GM18505 (cell line): ENCODE measurements at regions not wholly inside any gene's neighbourhood (a gene's known extent, or its start where the extent isn't known, plus 50 kb on each side); places are given as distances from the start of the nearest gene placed in this dataset.
"Not testable (repeated sequence)": the region's sequence is repeated elsewhere in the genome, so short reads cannot be mapped to it uniquely, and the experiment has no call there.

Experiments
- ATAC-seq: cut with Tn5 transposase; IDR thresholded peaks from one replicate; pipeline ENCODE4 v1.9.1; 2021; ENCODE audit not compliant: unreplicated experiment

GRCh38 chr2:110308728-110309127 lies 96.4 kb upstream of the MTLN start:
- not testable (repeated sequence) for ATAC-seq

- not testable (repeated sequence) for ATAC-seq
Observed at GRCh38 chr2:110292807-110293206, 80.5 kb upstream of the MTLN start.

- ATAC-seq: not testable (repeated sequence)
Observed at GRCh38 chr2:110291909-110292579, 79.7 kb upstream of the MTLN start.

GRCh38 chr2:110287817-110288216 lies 75.5 kb upstream of the MTLN start:
- not testable (repeated sequence) for ATAC-seq

- not testable (repeated sequence) for ATAC-seq
Observed at GRCh38 chr2:110287253-110287652, 74.9 kb upstream of the MTLN start.

- ATAC-seq: not testable (repeated sequence)
Observed at GRCh38 chr2:110285002-110285401, 72.7 kb upstream of the MTLN start.

GRCh38 chr2:110280804-110281203 lies 68.5 kb upstream of the MTLN start:
- not testable (repeated sequence) for ATAC-seq

GRCh38 chr2:110277054-110277453 lies 64.7 kb upstream of the MTLN start:
- not testable (repeated sequence) for ATAC-seq

GRCh38 chr2:110276092-110276491 lies 63.7 kb upstream of the MTLN start:
- not testable (repeated sequence) for ATAC-seq

GRCh38 chr2:110269674-110270073 lies 57.3 kb upstream of the MTLN start:
- ATAC-seq: not testable (repeated sequence)

- peak; percentile 75 for ATAC-seq
Observed at GRCh38 chr2:110267828-110268407, 55.6 kb upstream of the MTLN start.

GRCh38 chr2:110264804-110265203 lies 52.5 kb upstream of the MTLN start:
- ATAC-seq: not testable (repeated sequence)

GRCh38 chr2:110264076-110264681 lies 51.8 kb upstream of the MTLN start:
- not testable (repeated sequence) for ATAC-seq

- ATAC-seq: not testable (repeated sequence)
Observed at GRCh38 chr2:110263462-110263861, 51.1 kb upstream of the MTLN start.
